NCI-H128 (cell line): ENCODE measurements at regions not wholly inside any gene's neighbourhood (a gene's known extent, or its start where the extent isn't known, plus 50 kb on each side); places are given as distances from the start of the nearest gene placed in this dataset.

Source experiments
- DNase-seq: peaks from one replicate; lab custom pipeline; 2025; ENCODE audit not compliant: unreplicated experiment; lab: John Stamatoyannopoulos, UW

DNA sequence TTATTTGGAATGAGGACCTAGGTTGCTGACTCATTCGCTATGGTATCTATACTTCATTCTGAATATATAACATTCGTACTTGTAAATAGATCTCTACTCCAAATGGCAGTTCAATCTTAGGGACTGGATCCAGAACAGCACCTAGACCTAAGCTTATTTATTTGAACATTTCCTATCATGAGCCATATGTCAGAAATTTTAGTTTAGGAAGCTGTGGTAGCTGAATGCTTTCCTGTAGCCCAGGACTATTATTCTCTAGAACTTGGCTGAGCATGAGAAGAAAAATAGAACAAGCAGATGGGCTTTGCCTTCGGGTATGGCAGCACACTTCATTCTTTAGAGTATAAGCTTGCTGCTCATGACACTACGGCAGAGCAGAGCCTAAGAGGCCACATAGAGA, 1114.4 kb upstream of the B3GALT2 start:
- DNase-seq: no peak

DNA sequence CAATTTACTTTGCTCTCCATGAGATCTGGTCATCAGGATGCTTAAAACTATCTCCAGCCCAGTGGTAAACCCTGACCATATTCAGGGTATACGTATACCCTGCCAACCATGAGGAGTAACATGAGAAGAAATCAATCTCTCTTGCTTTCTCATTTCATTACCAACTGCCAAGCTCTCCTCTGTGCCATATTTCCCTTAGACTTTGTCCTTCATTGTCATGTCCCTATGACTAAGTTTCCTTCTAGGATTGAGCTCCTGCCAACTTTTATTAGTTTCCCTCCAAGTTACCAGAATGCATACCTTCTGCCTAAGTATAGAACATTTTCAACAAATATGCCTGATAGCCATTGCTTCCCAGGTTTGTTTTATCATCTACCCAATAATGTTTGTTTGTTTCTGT, 1113.9 kb upstream of the B3GALT2 start:
- DNase-seq: no peak

DNA sequence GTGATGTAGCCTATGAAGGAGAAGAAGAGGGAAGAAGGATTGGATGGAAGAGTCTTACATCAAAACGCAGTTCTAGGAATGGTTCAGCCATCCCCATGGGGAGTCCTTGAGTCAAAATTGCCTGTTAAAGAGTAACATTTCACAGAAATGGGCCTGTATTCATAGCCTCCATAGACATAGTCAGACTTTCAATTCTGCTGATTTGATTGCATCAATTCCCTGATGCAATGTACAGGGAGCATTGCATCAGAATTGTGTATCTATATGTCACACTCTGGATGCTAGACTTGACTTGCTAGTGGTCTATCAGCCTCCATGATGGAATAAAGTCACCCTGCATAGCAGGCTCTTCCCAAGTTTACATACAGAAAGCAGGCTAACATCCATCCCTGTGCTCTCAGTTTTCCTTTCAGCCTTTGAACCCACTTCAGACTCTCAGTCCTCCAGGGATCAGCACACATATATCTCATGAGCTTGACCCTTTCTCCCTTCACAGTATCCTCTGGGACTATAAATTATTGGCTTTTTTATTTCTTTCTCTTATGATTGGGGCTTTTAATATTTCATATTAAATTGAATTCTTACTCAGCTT, 1111.7 kb upstream of the B3GALT2 start:
- no peak for DNase-seq

DNA sequence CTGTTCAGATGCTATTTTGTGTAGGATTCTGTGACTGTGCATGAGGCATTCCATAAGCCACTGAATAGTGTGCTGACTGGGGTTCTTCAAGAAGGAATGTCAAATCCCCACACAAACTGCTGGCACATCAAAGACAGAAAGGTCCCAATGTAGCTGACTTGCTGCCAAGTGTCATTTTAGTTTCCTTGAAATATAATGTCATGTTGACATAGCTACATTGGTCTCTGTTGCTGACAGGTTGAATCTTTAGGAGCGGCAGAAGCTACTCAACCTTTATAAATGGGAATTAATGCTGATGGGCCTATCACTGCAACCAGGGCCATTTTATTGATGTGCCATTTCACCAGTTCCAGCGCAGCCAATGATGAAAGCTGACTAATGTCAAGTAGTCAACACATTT, 1110.7 kb upstream of the B3GALT2 start:
- no peak for DNase-seq

DNA sequence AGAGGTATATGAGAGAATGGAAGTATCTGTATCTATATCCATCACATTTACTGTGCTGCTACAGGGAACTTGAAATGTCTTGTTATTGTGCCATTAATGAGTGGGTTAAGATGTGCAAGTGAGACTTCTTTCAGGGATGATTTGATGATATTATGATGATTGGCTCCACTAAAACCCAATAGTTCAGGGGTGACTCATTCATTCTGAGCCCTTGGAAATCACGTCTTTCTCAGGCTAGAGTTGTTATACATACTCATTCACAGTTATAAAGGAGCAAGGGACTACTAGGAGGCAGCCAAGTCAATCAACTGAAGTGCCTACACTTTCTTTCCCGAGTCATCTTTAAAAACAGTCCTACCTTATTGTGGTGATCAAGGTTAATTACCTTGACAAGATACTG, 1109.8 kb upstream of the B3GALT2 start:
- DNase-seq: no peak

DNA sequence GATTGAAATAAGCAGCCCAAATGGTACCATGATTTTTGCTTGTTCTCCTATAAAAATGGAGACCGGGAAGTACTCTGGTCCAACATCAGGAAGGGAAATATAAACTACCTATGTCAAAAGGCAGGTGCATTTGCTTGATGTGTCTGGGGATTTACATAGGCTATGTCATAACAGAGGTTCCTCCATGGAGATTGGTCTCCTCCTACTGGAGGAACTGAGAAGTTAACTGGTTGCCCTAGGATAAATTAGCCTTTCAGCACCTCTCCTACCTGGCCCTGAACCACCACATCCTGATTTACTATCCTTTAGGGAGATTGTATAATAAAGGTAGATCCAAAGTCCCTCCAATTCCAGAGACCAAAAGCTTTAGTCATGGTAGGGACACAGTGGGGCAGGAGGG, 1109.3 kb upstream of the B3GALT2 start:
- peak; percentile 11 for DNase-seq

DNA sequence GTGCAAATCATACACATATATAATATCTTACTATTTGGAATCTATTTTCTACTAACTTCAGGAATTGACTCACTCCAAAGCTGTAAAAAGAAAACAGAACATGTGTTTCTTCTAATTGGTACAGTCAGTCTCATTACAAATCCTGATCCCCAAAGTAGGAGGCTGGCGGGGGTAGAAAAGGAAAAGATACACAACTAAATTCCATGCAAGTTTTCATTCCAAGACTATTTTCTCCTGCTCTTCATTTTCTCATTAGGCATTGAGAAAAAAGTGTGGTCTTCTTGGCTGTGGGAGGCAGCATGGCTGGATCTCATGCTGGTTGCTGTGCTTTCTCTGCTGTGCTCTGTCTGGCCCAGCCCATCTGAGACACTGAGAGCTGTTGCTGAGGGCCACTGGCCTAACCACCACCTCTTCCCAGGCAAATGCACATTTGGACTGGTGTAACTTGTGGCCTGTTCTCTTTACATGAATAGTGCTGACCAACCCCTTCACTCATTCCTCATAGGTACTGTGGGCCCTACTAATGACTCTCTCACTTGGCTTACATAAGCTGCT, 1107.5 kb upstream of the B3GALT2 start:
- no peak for DNase-seq

DNA sequence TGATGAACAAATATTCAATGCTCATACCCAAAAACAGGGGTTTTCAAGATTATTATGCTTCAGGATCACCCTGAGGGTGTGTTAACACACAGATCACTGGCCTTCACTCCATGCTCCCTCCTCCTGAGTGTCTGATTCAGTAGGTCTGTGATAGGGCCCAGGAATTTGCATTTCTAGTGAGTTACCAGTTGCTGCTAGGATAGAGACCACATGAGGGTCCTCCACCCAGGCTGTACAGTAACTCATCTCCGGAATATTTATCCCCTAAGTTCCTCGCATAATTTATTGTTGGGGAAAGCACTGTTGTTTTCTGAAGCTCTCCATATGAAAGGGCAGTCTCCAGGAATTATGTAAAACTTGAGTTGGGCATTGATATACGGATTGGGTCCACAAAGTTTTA, 1106.6 kb upstream of the B3GALT2 start:
- DNase-seq: no peak

DNA sequence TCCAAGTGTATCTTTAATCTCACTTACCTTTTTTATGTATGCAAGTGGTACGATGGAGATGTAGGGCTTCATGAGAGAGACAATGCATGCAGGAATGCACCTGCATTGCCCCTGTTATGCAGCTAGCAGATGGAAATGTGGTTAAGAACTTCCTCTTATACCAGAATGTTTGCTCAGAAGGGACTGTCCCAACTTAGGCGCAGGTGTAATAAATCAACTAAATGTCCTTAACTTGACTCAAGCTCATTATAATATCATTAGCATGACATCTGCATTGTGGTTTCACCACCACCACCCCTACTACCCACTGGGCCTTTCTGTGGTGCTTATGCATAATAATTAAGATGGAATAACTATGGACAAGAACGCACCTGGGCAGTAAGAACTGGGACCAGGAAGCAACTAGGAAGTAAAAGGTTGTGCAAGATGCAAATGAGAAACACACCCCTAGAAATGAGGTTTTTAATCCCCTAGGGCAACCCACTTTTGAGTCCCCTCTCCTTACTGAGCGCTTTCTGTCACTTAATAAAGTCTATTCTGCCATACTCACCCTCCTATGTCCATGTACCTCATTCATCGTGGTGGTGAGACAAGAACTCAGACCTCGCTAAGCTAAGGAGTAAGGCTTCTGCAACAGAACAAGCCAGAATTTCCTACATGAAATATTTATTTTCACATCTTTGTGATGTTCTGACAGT, 1103.3 kb upstream of the B3GALT2 start:
- no peak for DNase-seq

DNA sequence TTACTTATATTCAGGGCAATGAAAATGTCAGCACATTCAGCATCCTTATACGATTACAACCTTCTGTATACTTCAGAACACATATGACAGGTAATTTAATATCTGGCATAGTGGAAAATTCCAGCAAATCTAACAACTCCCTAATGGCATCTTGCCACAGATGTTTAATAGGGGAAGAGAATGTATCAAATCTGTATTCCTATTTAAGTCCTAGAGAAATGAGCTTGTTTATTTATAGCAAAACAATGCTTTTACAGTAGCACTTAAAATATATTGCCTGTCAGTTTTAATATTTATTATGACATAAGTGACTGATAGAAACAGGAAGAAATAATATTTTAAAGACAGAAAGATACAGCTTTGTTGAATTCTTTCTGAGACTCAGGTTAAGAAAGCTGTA, 1101.8 kb upstream of the B3GALT2 start:
- no peak for DNase-seq

DNA sequence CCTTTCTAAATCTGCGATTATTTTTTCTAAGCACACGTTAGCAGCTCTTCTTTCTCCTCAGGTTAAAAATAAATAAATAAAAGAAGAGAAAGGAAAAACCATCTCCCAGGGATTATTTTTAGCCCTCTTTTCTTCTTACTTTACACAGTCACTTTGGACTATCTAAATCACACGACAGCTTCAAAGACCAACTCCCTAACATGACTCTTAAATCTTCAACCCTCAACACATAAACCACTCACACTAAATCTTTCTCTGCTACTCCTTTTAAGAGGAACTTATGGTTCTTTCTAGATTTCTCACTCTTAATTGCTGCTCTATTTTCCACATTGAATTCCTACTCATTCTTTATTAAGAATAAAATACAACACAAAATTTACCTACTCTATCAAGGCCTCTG, 1095.0 kb upstream of the B3GALT2 start:
- DNase-seq: no peak

DNA sequence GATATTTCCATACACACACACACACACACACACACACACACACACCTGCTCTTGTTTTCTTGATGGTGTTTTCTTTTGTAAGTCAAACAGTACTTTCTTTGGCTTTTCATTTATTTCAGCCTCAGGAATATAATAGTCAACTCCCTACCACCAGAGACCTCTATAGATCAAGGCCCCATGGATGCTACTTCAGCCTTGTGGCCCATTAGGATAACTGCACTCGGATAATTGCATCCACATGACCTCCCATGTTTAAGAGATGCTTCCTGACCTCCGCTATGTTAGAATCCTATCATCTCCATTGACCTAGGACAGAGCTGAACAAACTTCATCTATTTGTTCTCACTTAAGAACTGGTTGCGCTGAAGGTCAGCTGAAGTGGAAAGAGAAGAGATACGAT, 1094.0 kb upstream of the B3GALT2 start:
- no peak for DNase-seq

DNA sequence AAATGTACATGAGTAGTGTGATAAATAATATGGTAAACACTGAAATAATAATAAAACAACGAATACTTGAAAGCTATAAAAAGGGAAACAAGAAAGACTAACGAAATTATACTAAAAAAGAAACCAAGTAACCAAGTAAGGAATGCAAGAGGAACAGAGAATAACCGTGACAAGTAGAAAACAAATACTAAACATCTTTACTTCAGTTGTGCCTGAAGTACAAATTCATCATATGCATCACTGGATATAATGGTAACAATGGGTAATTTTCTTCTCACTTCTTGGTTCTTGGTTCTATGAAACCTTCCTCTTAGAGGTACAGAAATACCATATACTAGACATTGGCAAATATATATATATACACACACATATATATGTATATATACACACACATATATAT, 1093.6 kb upstream of the B3GALT2 start:
- DNase-seq: no peak

DNA sequence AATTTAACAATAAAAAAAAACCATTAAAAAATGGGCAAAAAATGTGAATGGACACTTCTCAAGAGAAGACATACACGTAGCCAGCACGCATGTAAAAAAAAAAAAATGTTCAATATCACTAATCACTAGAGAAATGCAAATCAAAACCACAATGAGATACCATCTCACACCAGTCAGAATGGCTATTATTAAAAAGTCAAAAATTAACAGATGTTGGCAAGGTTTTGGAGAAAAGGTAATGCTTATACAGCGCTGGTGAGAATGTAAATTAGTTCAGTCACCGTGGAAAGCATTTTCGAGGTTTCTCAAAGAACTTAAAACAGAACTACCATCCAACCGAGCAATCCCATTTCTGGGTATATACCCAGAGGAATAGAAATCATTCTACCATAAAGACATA, 1091.5 kb upstream of the B3GALT2 start:
- no peak for DNase-seq

DNA sequence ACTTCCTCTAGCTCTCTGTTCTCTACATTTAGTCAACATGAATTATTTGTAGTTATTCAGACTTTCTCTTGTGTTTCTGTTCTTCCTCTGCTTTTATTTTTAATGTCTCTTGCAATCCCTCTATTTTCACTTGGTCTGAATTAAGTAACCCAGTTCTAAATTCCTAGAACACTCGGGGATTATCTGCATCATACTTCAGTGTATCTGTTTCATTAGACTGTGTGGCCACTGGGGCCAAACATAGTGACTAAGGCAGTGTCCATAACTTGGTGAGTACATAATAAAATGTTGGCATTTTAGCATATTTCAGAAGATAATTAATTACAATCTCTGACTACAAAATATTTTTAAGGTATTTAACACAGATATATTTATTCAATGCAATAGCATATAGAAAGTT, 1087.2 kb upstream of the B3GALT2 start:
- no peak for DNase-seq

DNA sequence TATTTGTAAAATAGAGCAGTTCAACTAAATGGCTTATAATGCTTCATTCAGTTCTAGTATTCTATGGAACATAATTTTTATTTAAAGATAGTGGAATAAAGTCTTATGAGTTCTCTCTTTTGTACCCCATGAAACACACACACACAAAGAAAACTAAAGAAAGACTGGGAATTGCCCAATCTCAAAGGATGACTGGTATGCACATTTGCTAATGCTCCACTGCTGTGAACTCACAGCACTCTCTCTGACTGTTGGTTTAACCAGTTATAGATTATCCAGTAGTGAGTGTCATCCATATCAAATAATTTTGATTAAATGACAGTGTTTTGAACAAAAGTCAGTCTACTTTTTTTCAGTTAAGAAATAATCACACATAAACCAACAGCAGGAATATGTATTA, 1082.4 kb upstream of the B3GALT2 start:
- no peak for DNase-seq

DNA sequence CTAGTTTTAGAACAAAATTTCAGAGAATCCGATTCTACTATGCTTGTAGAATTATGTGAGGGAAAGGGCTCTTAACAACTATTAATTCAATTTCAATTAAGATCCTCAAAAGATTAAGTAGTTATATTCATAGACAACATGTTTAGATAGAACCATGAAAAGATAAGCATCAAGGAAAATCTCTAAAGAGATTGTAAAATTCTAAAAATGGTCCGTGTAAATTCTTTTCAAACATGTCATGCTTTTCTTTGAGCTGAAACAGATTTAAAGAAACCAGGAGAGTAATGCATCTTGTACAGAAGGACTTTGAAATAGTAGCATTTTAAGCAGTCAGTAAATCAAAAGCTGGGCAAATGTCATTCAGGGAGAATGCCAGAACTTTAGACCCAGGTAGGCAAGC, 1080.6 kb upstream of the B3GALT2 start:
- DNase-seq: no peak

DNA sequence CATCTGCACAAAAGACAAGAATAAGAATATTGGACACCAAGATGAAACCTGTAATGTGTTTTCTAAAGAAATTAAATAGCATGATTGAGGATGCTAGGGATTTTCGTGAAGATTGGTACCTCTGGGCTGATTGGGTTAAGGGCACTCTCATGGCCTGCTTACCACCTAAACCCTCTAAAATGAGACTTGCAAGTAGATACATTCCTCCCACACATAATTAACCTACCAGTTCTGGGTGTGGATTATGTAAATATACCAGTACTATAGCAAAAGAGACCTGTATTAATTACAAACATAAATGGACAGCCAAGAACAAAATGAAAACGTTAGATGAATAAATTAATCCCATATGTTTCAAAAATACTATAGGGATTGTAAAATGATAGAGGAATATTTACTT, 1069.6 kb upstream of the B3GALT2 start:
- DNase-seq: no peak

DNA sequence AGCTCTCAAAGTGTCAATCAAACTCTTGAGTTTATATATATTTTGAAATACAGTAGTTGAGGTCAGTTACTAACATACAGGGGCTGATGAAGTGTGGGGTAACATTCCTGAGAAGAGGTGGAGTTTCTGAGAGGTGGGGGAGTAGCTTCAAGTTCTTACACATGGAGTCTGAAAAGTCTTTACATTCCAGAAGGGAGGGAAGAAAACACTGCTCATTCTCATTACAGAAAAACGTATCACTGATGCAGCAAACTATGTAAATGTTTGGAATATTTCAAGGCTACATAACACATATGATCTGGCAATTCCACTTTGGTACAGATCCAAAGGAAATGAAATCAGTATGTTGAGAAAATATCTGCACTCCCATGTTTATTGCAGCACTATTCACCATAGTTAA, 1065.8 kb upstream of the B3GALT2 start:
- DNase-seq: no peak

DNA sequence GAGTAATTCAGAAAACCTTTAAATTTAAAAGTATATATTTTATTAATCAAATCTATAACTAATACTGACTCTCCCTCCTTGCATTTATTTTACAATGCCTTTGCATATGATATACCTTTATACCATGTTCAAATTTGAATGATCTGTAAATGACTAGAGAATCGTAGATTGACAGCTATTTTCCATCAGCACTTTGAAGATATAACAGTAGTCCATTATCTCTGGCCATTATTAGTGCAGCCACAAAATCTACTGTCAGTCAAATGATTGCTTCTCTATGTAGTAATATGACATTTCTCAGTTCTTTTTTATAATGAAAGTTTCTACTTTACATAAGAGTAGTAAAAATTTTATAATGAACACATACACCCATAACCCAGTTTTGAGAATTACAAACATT, 1054.8 kb upstream of the B3GALT2 start:
- no peak for DNase-seq

DNA sequence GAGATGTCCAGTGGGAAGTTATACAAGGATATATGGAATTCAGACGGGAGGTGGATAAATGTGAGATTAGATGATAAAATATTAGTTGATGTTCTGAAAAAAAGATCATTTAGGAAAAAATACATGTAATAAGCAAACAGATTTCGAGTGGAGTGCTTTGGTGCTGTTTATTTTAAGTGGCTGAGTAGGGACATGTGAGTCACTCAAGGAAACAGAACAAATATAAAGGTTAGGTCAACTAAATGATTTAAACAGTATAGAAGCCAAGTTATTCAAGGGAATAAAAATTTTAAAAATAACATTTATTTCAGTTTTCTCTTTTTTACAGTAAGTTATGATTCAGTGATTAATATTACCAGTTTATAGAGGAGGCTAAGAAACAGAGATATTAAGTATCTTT, 1046.7 kb upstream of the B3GALT2 start:
- no peak for DNase-seq

DNA sequence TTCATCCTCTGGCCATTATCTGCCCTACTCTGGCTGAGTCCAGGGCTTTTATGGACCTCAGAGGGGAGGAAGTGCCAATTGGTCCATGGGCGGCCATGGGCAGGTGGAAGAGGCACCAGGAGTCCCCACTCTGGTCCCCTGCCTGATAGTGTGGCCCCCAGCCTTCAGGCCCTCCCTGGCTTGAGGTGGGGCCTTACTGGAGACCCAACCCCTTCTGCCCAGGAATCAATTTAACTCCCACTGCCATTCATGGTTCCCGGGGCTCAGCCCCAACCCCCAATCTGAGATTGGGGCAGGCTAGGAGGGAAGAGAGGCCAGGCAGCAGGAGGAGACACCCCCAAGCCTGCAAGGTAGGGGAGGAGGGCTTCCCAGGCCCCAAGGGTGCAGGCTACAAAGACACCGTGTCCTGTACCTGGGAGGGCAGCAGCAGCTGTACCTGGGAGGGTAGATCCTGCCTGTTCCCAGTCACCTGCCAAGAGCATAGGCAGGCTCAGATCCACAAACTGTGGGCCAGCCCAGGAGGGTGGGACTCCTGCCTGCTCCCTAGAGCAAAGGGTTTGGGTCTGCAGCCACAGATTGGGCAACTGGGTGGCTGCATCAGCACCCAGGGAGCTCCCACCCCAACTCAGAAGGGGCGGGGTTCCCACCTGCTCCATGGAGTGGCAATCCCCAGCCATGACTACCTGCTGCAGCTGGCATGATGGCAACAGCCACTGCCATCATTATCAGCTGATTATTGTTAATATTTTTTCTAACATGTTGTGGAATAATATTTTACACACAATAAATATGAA, 1044.1 kb upstream of the B3GALT2 start:
- DNase-seq: no peak
